HCT116 (cell line): ENCODE measurements at regions not wholly inside any gene's neighbourhood (a gene's known extent, or its start where the extent isn't known, plus 50 kb on each side); places are given as distances from the start of the nearest gene placed in this dataset.

Experiments used
- ATF3 ChIP-seq: IDR thresholded peaks from 2 replicates; pipeline ENCODE4 v1.6.1; 2012
- CTCF ChIP-seq, 3 experiments: fragments of 200-600 bp in 1 of 3; sonication (generic) in 1 of 3; IDR thresholded peaks in 2 of 3; conservative IDR thresholded peaks in 1 of 3; 2 replicates each; pipeline ENCODE4 v1.5.1; 2012 to 2017; ENCODE audit warnings: low read depth in 2 of 3, low read length in 2 of 3, antibody characterized with exemption in 1 of 3, borderline replicate concordance in 1 of 3, control low read depth in 1 of 3, mild to moderate bottlenecking in 1 of 3, mixed read lengths in 1 of 3, mixed run types in 1 of 3, moderate library complexity in 1 of 3; ENCODE audit not compliant: insufficient read depth in 1 of 3
- EZH2phosphoT487 ChIP-seq: fragments of 200-600 bp; IDR thresholded peaks from 2 replicates; pipeline ENCODE4 v1.6.1; 2018; ENCODE audit warnings: antibody characterized with exemption, borderline replicate concordance
- FOSL1 ChIP-seq: IDR thresholded peaks from 2 replicates; pipeline ENCODE4 v1.6.1; 2012; ENCODE audit warnings: low read depth
- POLR2A ChIP-seq: IDR thresholded peaks from 2 replicates; pipeline ENCODE4 v1.7.0; 2011; ENCODE audit warnings: borderline replicate concordance; ENCODE audit not compliant: insufficient read depth, insufficient read length; ENCODE audit errors: extremely low read depth
- POLR2AphosphoS5 ChIP-seq: IDR thresholded peaks from 2 replicates; pipeline ENCODE4 v1.6.1; 2011; ENCODE audit warnings: mild to moderate bottlenecking, low read depth, low read length, moderate library complexity
- RAD21 ChIP-seq: IDR thresholded peaks from 2 replicates; pipeline ENCODE4 v1.6.1; 2012; ENCODE audit warnings: low read depth, mild to moderate bottlenecking

GRCh38 chr3:194251891-194252560, 99.1 kb downstream of the CPN2 start:
- no peak for TF ChIP-seq POLR2A
- no peak for TF ChIP-seq FOSL1
- no peak for TF ChIP-seq CTCF (IDR thresholded peaks at IDR 0.05 in 2 of 3, conservative IDR thresholded peaks at IDR 0.05 in 1 of 3; ENCODE audit: borderline replicate concordance in 1 of 3, insufficient read depth in 1 of 3, low read depth in 2 of 3, low read length in 2 of 3)
- TF ChIP-seq POLR2AphosphoS5: no peak
- TF ChIP-seq RAD21: no peak
- TF ChIP-seq ATF3: no peak
- no peak for TF ChIP-seq EZH2phosphoT487
